GM12878 (cell line): ENCODE measurements at regions not wholly inside any gene's neighbourhood (a gene's known extent, or its start where the extent isn't known, plus 50 kb on each side); places are given as distances from the start of the nearest gene placed in this dataset.

Source experiments
- ATAC-seq: fragments of 200-7000 bp; cut with Tn5 transposase; 3 replicates; pipeline ENCODE4 v1.9.1; 2020; ENCODE audit warnings: mild to moderate bottlenecking, moderate library complexity
- BruUV-seq: library from RNA; stranded (reverse); fragments of 400-500 nt; replicated peaks from 2 replicates; lab custom pipeline; 2021; lab: Mats Ljungman, UMichigan
- CTCF ChIA-PET: fragments of 300-600 bp; sonication (Branson Sonifier 250); formaldehyde crosslinking; extraction: SDS; loops from one replicate; lab custom pipeline; 2021; ENCODE audit warnings: inconsistent platforms; lab: Yijun Ruan, JAX
- POLR2A ChIA-PET: fragments of 350-600 bp; formaldehyde crosslinking; extraction: SDS; loops from one replicate; lab custom pipeline; 2021; ENCODE audit warnings: inconsistent platforms; lab: Charles Lee
- RAD21 ChIA-PET: fragments of 300-600 bp; sonication (Branson Sonifier 250); formaldehyde crosslinking; loops from one replicate; lab custom pipeline; 2023; ENCODE audit warnings: antibody characterized with exemption; ENCODE audit not compliant: unreplicated experiment; lab: Charles Lee
- SMC1A ChIA-PET: fragments of 300-600 bp; sonication (Branson Sonifier 250); formaldehyde crosslinking; loops from one replicate; lab custom pipeline; 2023; ENCODE audit not compliant: unreplicated experiment, uncharacterized antibody; lab: Charles Lee
- DNase-seq: peaks from one replicate; pipeline ENCODE4 v3.0.0-alpha.2; 2011; ENCODE audit warnings: low read depth, low spot score
- FAIRE-seq: peaks from 3 replicates; lab custom pipeline; 2011; peaks lifted over from hg19 to GRCh38; lab: Jason Lieb, UNC
- H2AFZ ChIP-seq: 2 replicates; pipeline ENCODE4 v1.6.0; 2011; ENCODE audit warnings: low read depth, low read length, control low read depth; ENCODE audit not compliant: control insufficient read depth
- H3K27ac ChIP-seq: 2 replicates; pipeline ENCODE4 v1.5.1; 2011; ENCODE audit warnings: control low read depth; ENCODE audit not compliant: control insufficient read depth, insufficient read depth
- H3K27me3 ChIP-seq, 2 experiments: replicated peaks in 1 of 2; 2 replicates each; pipeline versions ENCODE4 v1.6.0 to v1.6.1; 2011; ENCODE audit warnings: low read length in 1 of 2; ENCODE audit not compliant: control insufficient read depth in 2 of 2, insufficient read depth in 2 of 2
- H3K36me3 ChIP-seq, 2 experiments: 2 replicates each; pipeline ENCODE4 v1.5.1; 2011; ENCODE audit warnings: low read length in 1 of 2; ENCODE audit not compliant: control insufficient read depth in 2 of 2, insufficient read depth in 2 of 2
- H3K4me1 ChIP-seq: 2 replicates; pipeline ENCODE4 v1.6.1; 2011; ENCODE audit warnings: mild to moderate bottlenecking, low read length, moderate library complexity, mixed read lengths; ENCODE audit not compliant: control insufficient read depth, insufficient read depth
- H3K4me2 ChIP-seq: 2 replicates; pipeline ENCODE4 v1.6.0; 2011; ENCODE audit warnings: control low read depth; ENCODE audit not compliant: control insufficient read depth, insufficient read depth
- H3K4me3 ChIP-seq: fragments of 200-600 bp; sonication (generic); 2 replicates; pipeline ENCODE4 v1.5.1; 2016
- H3K79me2 ChIP-seq: 2 replicates; pipeline ENCODE4 v1.6.0; 2011; ENCODE audit warnings: low read length; ENCODE audit not compliant: control insufficient read depth, insufficient read depth
- H3K9ac ChIP-seq: 2 replicates; pipeline ENCODE4 v1.8.0; 2011; ENCODE audit warnings: low read length, control low read depth, mixed read lengths; ENCODE audit not compliant: control insufficient read depth, insufficient read depth
- H3K9me3 ChIP-seq: replicated peaks from 3 replicates; pipeline ENCODE4 v1.5.1; 2011; ENCODE audit warnings: mild to moderate bottlenecking, low read length; ENCODE audit not compliant: control insufficient read depth, insufficient read depth
- H4K20me1 ChIP-seq: 2 replicates; pipeline ENCODE4 v1.6.0; 2011; ENCODE audit not compliant: control insufficient read depth, insufficient read depth
- CREM ChIP-seq: IDR thresholded peaks from 2 replicates; pipeline ENCODE4 v1.6.1; 2014; ENCODE audit warnings: antibody characterized with exemption, low read depth
- ESRRA ChIP-seq: IDR thresholded peaks from 2 replicates; pipeline ENCODE4 v1.6.1; 2012; ENCODE audit warnings: mild to moderate bottlenecking, low read length, improper control_type of control experiment
- FOXK2 ChIP-seq: fragments of 450-650 bp; IDR thresholded peaks from 2 replicates; pipeline ENCODE4 v1.6.1; 2017; ENCODE audit warnings: mild to moderate bottlenecking, moderate library complexity
- MTA2 ChIP-seq: fragments of 450-650 bp; IDR thresholded peaks from 2 replicates; pipeline ENCODE4 v1.6.1; 2016; ENCODE audit warnings: low read depth, mild to moderate bottlenecking, moderate library complexity
- SMAD1 ChIP-seq: fragments of 450-650 bp; IDR thresholded peaks from 2 replicates; pipeline ENCODE4 v1.6.1; 2018; ENCODE audit warnings: mild to moderate bottlenecking, low read depth; ENCODE audit not compliant: partially characterized antibody
- SMARCA5 ChIP-seq: fragments of 450-650 bp; IDR thresholded peaks from 2 replicates; pipeline ENCODE4 v1.6.1; 2017; ENCODE audit warnings: mild to moderate bottlenecking
- STAT1 ChIP-seq: fragments of 450-650 bp; conservative IDR thresholded peaks from 2 replicates; pipeline ENCODE4 v1.6.1; 2014; ENCODE audit warnings: antibody characterized with exemption, mild to moderate bottlenecking
- in situ Hi-C: fragments of 300-500 bp; cut with MboI; formaldehyde crosslinking; loops from 9 replicates; pipeline ENCODE4 v1.14.3; 2018; ENCODE audit warnings: mixed read lengths
- intact Hi-C: fragments of 100-400 bp; cut with micrococcal nuclease; formaldehyde crosslinking; loops from one replicate; pipeline ENCODE4 v1.14.2; 2022; ENCODE audit not compliant: unreplicated experiment
- TF ChIP-seq, protein P1 (sequence below): fragments of 450-650 bp; conservative IDR thresholded peaks from 2 replicates; pipeline ENCODE4 v1.6.1; 2017; ENCODE audit warnings: mild to moderate bottlenecking, moderate library complexity
- TF ChIP-seq, protein P2 (sequence below): fragments of 450-650 bp; IDR thresholded peaks from 2 replicates; pipeline ENCODE4 v1.6.1; 2016; ENCODE audit warnings: mild to moderate bottlenecking
- TF ChIP-seq, protein P3 (sequence below): IDR thresholded peaks from 2 replicates; pipeline ENCODE4 v1.6.1; 2011; ENCODE audit warnings: borderline replicate concordance, low read depth, mild to moderate bottlenecking, moderate library complexity, low read length; ENCODE audit not compliant: insufficient read depth, poor library complexity, severe bottlenecking

DNA sequence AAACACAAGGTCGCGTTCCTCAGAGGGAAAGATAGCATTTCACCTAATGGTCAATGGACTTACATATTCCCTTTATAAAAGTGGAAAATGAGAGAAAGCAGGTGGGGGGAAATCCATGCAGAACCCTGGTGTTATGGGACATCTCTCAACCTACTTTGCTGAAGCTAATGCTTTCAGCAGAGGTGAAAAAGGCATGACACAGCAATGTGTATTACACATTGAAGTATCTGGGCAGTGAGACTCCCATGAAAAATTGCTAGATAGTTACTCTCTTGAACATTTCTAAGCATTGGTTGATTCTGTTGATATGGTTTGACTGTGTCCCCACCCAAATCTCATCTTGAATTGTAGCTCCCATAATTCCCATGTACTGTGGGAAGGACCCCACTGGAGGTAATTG, 60.0 kb upstream of the PICALM start (continued):
- no peak for TF ChIP-seq SMAD1
- no peak for TF ChIP-seq STAT1
- TF ChIP-seq, protein P1, sequence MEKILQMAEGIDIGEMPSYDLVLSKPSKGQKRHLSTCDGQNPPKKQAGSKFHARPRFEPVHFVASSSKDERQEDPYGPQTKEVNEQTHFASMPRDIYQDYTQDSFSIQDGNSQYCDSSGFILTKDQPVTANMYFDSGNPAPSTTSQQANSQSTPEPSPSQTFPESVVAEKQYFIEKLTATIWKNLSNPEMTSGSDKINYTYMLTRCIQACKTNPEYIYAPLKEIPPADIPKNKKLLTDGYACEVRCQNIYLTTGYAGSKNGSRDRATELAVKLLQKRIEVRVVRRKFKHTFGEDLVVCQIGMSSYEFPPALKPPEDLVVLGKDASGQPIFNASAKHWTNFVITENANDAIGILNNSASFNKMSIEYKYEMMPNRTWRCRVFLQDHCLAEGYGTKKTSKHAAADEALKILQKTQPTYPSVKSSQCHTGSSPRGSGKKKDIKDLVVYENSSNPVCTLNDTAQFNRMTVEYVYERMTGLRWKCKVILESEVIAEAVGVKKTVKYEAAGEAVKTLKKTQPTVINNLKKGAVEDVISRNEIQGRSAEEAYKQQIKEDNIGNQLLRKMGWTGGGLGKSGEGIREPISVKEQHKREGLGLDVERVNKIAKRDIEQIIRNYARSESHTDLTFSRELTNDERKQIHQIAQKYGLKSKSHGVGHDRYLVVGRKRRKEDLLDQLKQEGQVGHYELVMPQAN, result no peak

DNA sequence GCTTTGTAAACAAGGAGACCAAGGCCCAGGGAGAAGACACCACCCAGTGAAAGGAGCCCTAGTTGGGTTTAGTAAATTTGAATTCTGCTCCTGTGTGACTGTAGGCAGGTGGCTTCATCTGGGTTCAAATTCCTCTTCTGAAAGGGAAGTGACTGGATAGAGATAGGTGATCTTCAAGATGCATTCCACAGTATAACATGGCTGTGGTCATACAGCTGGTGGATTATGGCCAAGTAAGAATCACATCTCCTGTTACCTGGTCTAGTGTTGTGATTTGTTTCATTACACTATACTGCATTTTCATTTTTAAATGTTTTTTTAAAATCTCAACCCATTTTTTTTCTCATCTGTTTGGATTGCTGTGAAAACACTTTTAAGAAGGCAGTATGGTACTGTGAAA, 58.0 kb upstream of the PICALM start:
- intact Hi-C loops (no loop called here), in situ Hi-C loops (no loop called here)
- ChIA-PET POLR2A (no interaction called here), CTCF (interaction anchor here (2.1 to 3.1 kb wide), 2 partner anchors 10 kb away, joined by 4 to 14 read pairs; no protein-coding TSS in a partner anchor), RAD21 (no interaction called here), SMC1A (interaction anchor here (1.6 kb wide), 1 partner anchor 11 kb away, joined by 4 read pairs; no protein-coding TSS in a partner anchor)
- Histone ChIP-seq H4K20me1 (no peaks in the 10 kb centered on the region), H3K4me1 (peaks cover 11% of the 10 kb centered on the region), H3K4me3 (no peak overlapping the region), H3K4me2 (no peak overlapping the region), H3K27ac (no peak overlapping the region), H2AFZ (no peak overlapping the region), H3K36me3 (no peaks in the 10 kb centered on the region), H3K27me3 (no peaks in the 10 kb centered on the region), H3K9me3 (no peaks in the 10 kb centered on the region; the same call in 2 of the 3 replicates), H3K9ac (no peak overlapping the region), H3K79me2 (no peaks in the 10 kb centered on the region)
- TF ChIP-seq SMARCA5, result no peak
- TF ChIP-seq CREM, result no peak
- TF ChIP-seq ESRRA, result no peak
- TF ChIP-seq, protein P2, sequence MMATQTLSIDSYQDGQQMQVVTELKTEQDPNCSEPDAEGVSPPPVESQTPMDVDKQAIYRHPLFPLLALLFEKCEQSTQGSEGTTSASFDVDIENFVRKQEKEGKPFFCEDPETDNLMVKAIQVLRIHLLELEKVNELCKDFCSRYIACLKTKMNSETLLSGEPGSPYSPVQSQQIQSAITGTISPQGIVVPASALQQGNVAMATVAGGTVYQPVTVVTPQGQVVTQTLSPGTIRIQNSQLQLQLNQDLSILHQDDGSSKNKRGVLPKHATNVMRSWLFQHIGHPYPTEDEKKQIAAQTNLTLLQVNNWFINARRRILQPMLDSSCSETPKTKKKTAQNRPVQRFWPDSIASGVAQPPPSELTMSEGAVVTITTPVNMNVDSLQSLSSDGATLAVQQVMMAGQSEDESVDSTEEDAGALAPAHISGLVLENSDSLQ, result no peak
- TF ChIP-seq MTA2, result no peak
- TF ChIP-seq, protein P3, sequence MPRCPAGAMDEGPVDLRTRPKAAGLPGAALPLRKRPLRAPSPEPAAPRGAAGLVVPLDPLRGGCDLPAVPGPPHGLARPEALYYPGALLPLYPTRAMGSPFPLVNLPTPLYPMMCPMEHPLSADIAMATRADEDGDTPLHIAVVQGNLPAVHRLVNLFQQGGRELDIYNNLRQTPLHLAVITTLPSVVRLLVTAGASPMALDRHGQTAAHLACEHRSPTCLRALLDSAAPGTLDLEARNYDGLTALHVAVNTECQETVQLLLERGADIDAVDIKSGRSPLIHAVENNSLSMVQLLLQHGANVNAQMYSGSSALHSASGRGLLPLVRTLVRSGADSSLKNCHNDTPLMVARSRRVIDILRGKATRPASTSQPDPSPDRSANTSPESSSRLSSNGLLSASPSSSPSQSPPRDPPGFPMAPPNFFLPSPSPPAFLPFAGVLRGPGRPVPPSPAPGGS, result no peak
- TF ChIP-seq FOXK2, result no peak
- DNase-seq, result no peak
- no TSS peak for BruUV-seq
- ATAC-seq, result no peak
- FAIRE-seq, result no peak
